ENCODE measurements at regions not wholly inside any gene's neighbourhood (a gene's known extent, or its start where the extent isn't known, plus 50 kb on each side); places are given as distances from the start of the nearest gene placed in this dataset.

GRCh38 chr1:104136621-104137020, 386.9 kb downstream of the AMY1C start:
- intact Hi-C loops (cut with micrococcal nuclease) (no loop called here), dilution Hi-C loops (cut with MboI; ENCODE audit: extremely low pct_ligation_motif_present, low sequenced_read_pairs) (no loop called here)
- Histone ChIP-seq H3K9me1 (replicated peaks; ENCODE audit: control insufficient read depth, extremely low read depth, insufficient read depth, low read length) (no peaks in the 10 kb centered on the region), H3K9ac (replicated peaks; ENCODE audit: extremely low read depth, insufficient read depth, low read length) (no peak overlapping the region), H3K4me2 (ENCODE audit: insufficient read depth, low read length) (no peak overlapping the region), H3K36me3 (ENCODE audit: control insufficient read depth in 2 of 2, extremely low read depth in 1 of 2, insufficient read depth in 2 of 2, low read length in 2 of 2) (no peaks in the 10 kb centered on the region), H3K79me2 (ENCODE audit: control insufficient read depth, insufficient read depth, low read length) (no peaks in the 10 kb centered on the region), H2AFZ (ENCODE audit: low read depth, low read length) (no peak overlapping the region), H3K4me1 (ENCODE audit: control insufficient read depth, extremely low read depth, insufficient read depth, low read length) (no peaks in the 10 kb centered on the region), H3K27ac (ENCODE audit: insufficient read depth, low read depth, low read length) (no peak overlapping the region), H3K9me3 (replicated peaks; ENCODE audit: control insufficient read depth, insufficient read depth, low read length) (no peaks in the 10 kb centered on the region), H4K20me1 (replicated peaks; ENCODE audit: control insufficient read depth, extremely low read depth, insufficient read depth, low read length) (no peaks in the 10 kb centered on the region), H3K4me3 (replicated peaks in 1 of 3; ENCODE audit: insufficient read depth in 1 of 3, low read depth in 1 of 3, low read length in 3 of 3) (no peak overlapping the region), H3K27me3 (ENCODE audit: control insufficient read depth in 2 of 2, insufficient read depth in 2 of 2, low read length in 2 of 2) (no peaks in the 10 kb centered on the region)
- FAIRE-seq (no peak), DNase-seq (ENCODE audit: low read depth, low spot score) (no peak)
- no TSS peak for BruUV-seq (replicated peaks)
- TF ChIP-seq POLR2A (IDR thresholded peaks at IDR 0.05; ENCODE audit: low read depth, low read length) (no peak), FOS (IDR thresholded peaks at IDR 0.05; ENCODE audit: borderline replicate concordance, insufficient read depth, low read length) (no peak), CTCF (IDR thresholded peaks at IDR 0.05; ENCODE audit: extremely low read depth in 1 of 2, insufficient read depth in 1 of 2, low read depth in 1 of 2, low read length in 2 of 2) (no peak), POLR2AphosphoS5 (IDR thresholded peaks at IDR 0.05; ENCODE audit: insufficient read depth, low read depth, low read length) (no peak), JUN (IDR thresholded peaks at IDR 0.05; ENCODE audit: borderline replicate concordance, insufficient read depth, insufficient read length, low read depth) (no peak), GATA2 (IDR thresholded peaks at IDR 0.05; ENCODE audit: insufficient read depth, insufficient read length, low read depth, low read length) (no peak), MYC (IDR thresholded peaks at IDR 0.05; ENCODE audit: low read depth, low read length) (no peak), MAX (IDR thresholded peaks at IDR 0.05; ENCODE audit: insufficient read depth, insufficient read length) (no peak), EZH2 (IDR thresholded peaks at IDR 0.05; ENCODE audit: borderline replicate concordance, low read depth, low read length, severe bottlenecking) (no peak)
- CTCF ChIA-PET: no interaction called here
- POLR2A ChIA-PET: no interaction called here

Measured in endothelial cell of umbilical vein (primary cell).